Panc1 (cell line): ENCODE measurements at regions not wholly inside any gene's neighbourhood (a gene's known extent, or its start where the extent isn't known, plus 50 kb on each side); places are given as distances from the start of the nearest gene placed in this dataset.

Experiments
- ATAC-seq: fragments of 200-7000 bp; cut with Tn5 transposase; 2 replicates; pipeline ENCODE4 v1.9.1; 2020; ENCODE audit warnings: mild to moderate bottlenecking, moderate library complexity
- BruUV-seq: library from RNA; stranded (reverse); fragments of 400-500 nt; replicated peaks from 2 replicates; lab custom pipeline; 2021; lab: Mats Ljungman, UMichigan
- CTCF ChIA-PET: fragments of 300-600 bp; sonication (Branson Sonifier 250); formaldehyde crosslinking; loops from one replicate; lab custom pipeline; 2022; ENCODE audit warnings: antibody characterized with exemption; lab: Charles Lee
- POLR2A ChIA-PET: fragments of 300-600 bp; sonication (Branson Sonifier 250); formaldehyde crosslinking; loops from one replicate; lab custom pipeline; 2022; ENCODE audit warnings: antibody characterized with exemption; lab: Charles Lee
- DNase-seq: peaks from one replicate; pipeline ENCODE4 v3.0.0-alpha.2; 2010; ENCODE audit warnings: low read depth, low spot score
- H3K27ac ChIP-seq: 2 replicates; pipeline ENCODE4 v1.5.1; 2011; ENCODE audit warnings: mild to moderate bottlenecking, low read length, inconsistent platforms
- H3K27me3 ChIP-seq: fragments of 200-500 bp; sonication (Bioruptor generic); 2 replicates; pipeline ENCODE4 v1.6.0; 2014; ENCODE audit warnings: low read length, inconsistent platforms; ENCODE audit not compliant: control insufficient read depth, insufficient read depth
- H3K36me3 ChIP-seq: fragments of 200-500 bp; sonication (Bioruptor generic); 2 replicates; pipeline ENCODE4 v1.5.1; 2014; ENCODE audit warnings: inconsistent platforms, mild to moderate bottlenecking, low read length, moderate library complexity; ENCODE audit not compliant: control insufficient read depth, insufficient read depth
- H3K4me1 ChIP-seq: 2 replicates; pipeline ENCODE4 v1.5.1; 2011; ENCODE audit warnings: inconsistent platforms, mild to moderate bottlenecking, low read length, moderate library complexity; ENCODE audit not compliant: control insufficient read depth, insufficient read depth
- H3K4me3 ChIP-seq, 2 experiments: 2 replicates each; pipeline ENCODE4 v1.5.1; 2011 to 2012; ENCODE audit warnings: low read depth in 2 of 2, low read length in 2 of 2, mild to moderate bottlenecking in 2 of 2, inconsistent platforms in 1 of 2, moderate library complexity in 1 of 2
- H3K9me3 ChIP-seq: fragments of 200-500 bp; sonication (Bioruptor generic); 2 replicates; pipeline ENCODE4 v1.5.1; 2014; ENCODE audit warnings: low read depth, mild to moderate bottlenecking, inconsistent platforms, low read length, moderate library complexity; ENCODE audit not compliant: control insufficient read depth, insufficient read depth
- POLR2AphosphoS5 ChIP-seq: IDR thresholded peaks from 2 replicates; pipeline ENCODE4 v1.6.1; 2012; ENCODE audit warnings: mild to moderate bottlenecking, low read depth, low read length, moderate library complexity
- REST ChIP-seq, 2 experiments: IDR thresholded peaks; 2 replicates each; pipeline ENCODE4 v1.6.1; 2011 to 2012; ENCODE audit warnings: low read depth in 2 of 2, control low read depth in 1 of 2, low read length in 1 of 2, mild to moderate bottlenecking in 1 of 2, moderate library complexity in 1 of 2; ENCODE audit not compliant: insufficient read depth in 1 of 2
- SIN3A ChIP-seq: IDR thresholded peaks from 2 replicates; pipeline ENCODE4 v1.6.1; 2012; ENCODE audit warnings: low read depth, mild to moderate bottlenecking, low read length, moderate library complexity, borderline replicate concordance; ENCODE audit not compliant: insufficient read depth
- TCF7L2 ChIP-seq: IDR thresholded peaks from 2 replicates; pipeline ENCODE4 v1.6.1; 2011; ENCODE audit warnings: mild to moderate bottlenecking, low read depth, low read length, inconsistent platforms
- in situ Hi-C: cut with HindIII; loops from 2 replicates; pipeline ENCODE4 v1.10.0; 2016; ENCODE audit warnings: low sequenced_read_pairs, low pct_unique_long_range_greater_than_20kb
- intact Hi-C: fragments of 100-400 bp; cut with micrococcal nuclease; formaldehyde crosslinking; loops from one replicate; pipeline ENCODE4 v1.10.0; 2022; ENCODE audit not compliant: unreplicated experiment
- TF ChIP-seq, protein P1 (sequence below): fragments of 450-650 bp; IDR thresholded peaks from 2 replicates; pipeline ENCODE4 v1.5.1; 2017; ENCODE audit warnings: mild to moderate bottlenecking

GRCh38 chr9:73906671-73907070, 590.5 kb upstream of the RORB start:
- POLR2A ChIA-PET, result no interaction called here

DNA sequence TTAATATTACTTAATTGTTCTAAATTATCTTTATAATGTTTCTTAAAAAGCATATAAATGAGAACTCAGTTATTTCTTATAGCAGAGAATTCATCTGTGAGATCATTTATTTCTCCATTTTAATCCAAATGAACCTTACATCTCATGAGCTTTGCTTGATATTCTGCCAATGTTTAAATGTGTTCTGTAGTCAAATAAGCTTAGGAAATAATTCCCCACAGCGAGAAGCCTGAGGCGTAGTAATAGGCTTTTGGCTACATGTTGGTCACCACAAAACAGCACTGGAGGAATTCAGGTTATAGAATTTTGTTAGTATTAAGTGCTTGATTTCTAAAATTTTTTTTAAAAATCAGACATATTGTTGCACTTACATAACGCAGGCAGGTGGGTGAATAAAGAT, 585.3 kb upstream of the RORB start:
- no peaks in the 10 kb centered on the region for H3K4me1 ChIP-seq
- no peaks in the 10 kb centered on the region for H3K27me3 ChIP-seq
- ATAC-seq (no peak), DNase-seq (no peak)
- POLR2A ChIA-PET, result no interaction called here
- H3K4me3 ChIP-seq, result no peak overlapping the region
- H3K9me3 ChIP-seq, result no peaks in the 10 kb centered on the region
- intact Hi-C loops, result no loop called here
- BruUV-seq, result no TSS peak
- CTCF ChIA-PET, result no interaction called here
- in situ Hi-C loops, result no loop called here
- no peak overlapping the region for H3K27ac ChIP-seq
- TF ChIP-seq SIN3A (no peak), REST (IDR thresholded peaks at IDR 0.05; ENCODE audit: insufficient read depth in 1 of 2, low read depth in 2 of 2, low read length in 1 of 2) (no peak), TCF7L2 (no peak), POLR2AphosphoS5 (no peak)
- TF ChIP-seq, protein P1, sequence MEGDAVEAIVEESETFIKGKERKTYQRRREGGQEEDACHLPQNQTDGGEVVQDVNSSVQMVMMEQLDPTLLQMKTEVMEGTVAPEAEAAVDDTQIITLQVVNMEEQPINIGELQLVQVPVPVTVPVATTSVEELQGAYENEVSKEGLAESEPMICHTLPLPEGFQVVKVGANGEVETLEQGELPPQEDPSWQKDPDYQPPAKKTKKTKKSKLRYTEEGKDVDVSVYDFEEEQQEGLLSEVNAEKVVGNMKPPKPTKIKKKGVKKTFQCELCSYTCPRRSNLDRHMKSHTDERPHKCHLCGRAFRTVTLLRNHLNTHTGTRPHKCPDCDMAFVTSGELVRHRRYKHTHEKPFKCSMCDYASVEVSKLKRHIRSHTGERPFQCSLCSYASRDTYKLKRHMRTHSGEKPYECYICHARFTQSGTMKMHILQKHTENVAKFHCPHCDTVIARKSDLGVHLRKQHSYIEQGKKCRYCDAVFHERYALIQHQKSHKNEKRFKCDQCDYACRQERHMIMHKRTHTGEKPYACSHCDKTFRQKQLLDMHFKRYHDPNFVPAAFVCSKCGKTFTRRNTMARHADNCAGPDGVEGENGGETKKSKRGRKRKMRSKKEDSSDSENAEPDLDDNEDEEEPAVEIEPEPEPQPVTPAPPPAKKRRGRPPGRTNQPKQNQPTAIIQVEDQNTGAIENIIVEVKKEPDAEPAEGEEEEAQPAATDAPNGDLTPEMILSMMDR, result no peak
- no peaks in the 10 kb centered on the region for H3K36me3 ChIP-seq

More at GRCh38 chr9:73906671-73907070, 590.5 kb upstream of the RORB start:
- no TSS peak for BruUV-seq
- ATAC-seq, result no peak
- TF ChIP-seq REST (IDR thresholded peaks at IDR 0.05; ENCODE audit: insufficient read depth in 1 of 2, low read depth in 2 of 2, low read length in 1 of 2), result no peak
- TF ChIP-seq, protein P1, result no peak
- no peak for TF ChIP-seq SIN3A
- TF ChIP-seq POLR2AphosphoS5, result no peak
- TF ChIP-seq TCF7L2, result no peak
- Histone ChIP-seq H3K4me1 (no peaks in the 10 kb centered on the region), H3K27me3 (no peaks in the 10 kb centered on the region), H3K27ac (no peak overlapping the region), H3K4me3 (no peak overlapping the region), H3K36me3 (no peaks in the 10 kb centered on the region), H3K9me3 (no peaks in the 10 kb centered on the region)
- CTCF ChIA-PET, result no interaction called here
- intact Hi-C loops (no loop called here), in situ Hi-C loops (no loop called here)
- no peak for DNase-seq
